Neuronal stem cell (in vitro differentiated cells): ENCODE measurements at regions not wholly inside any gene's neighbourhood (a gene's known extent, or its start where the extent isn't known, plus 50 kb on each side); places are given as distances from the start of the nearest gene placed in this dataset.

ENCODE experiments used
- DNase-seq: peaks from one replicate; pipeline ENCODE4 v3.0.0-alpha.2; 2013; ENCODE audit warnings: low spot score
- H2AFZ ChIP-seq: one replicate; pipeline ENCODE4 v1.6.1; 2013; ENCODE audit warnings: mild to moderate bottlenecking, low read length, inconsistent platforms
- H2AK5ac ChIP-seq: 2 replicates; pipeline ENCODE4 v1.6.1; 2013; ENCODE audit warnings: low read depth, mild to moderate bottlenecking, inconsistent platforms, low read length, moderate library complexity, mixed read lengths
- H2BK120ac ChIP-seq: 2 replicates; pipeline ENCODE4 v1.6.1; 2013; ENCODE audit warnings: low read depth, mild to moderate bottlenecking, inconsistent platforms, low read length, moderate library complexity, mixed read lengths
- H2BK12ac ChIP-seq: one replicate; pipeline ENCODE4 v1.6.1; 2013; ENCODE audit warnings: low read length, inconsistent platforms
- H2BK15ac ChIP-seq: 2 replicates; pipeline ENCODE4 v1.6.1; 2013; ENCODE audit warnings: mild to moderate bottlenecking, low read length, inconsistent platforms, mixed read lengths
- H2BK5ac ChIP-seq: one replicate; pipeline ENCODE4 v1.6.1; 2013; ENCODE audit warnings: inconsistent platforms, mild to moderate bottlenecking, low read length, moderate library complexity
- H3K14ac ChIP-seq: one replicate; pipeline ENCODE4 v1.6.1; 2013; ENCODE audit warnings: low read length, inconsistent platforms
- H3K18ac ChIP-seq: 2 replicates; pipeline ENCODE4 v1.6.1; 2013; ENCODE audit warnings: low read length, inconsistent platforms
- H3K23ac ChIP-seq: 2 replicates; pipeline ENCODE4 v1.6.1; 2013; ENCODE audit warnings: low read depth, mild to moderate bottlenecking, mixed read lengths, low read length, inconsistent platforms; ENCODE audit not compliant: poor library complexity
- H3K27ac ChIP-seq: replicated peaks from 3 replicates; pipeline ENCODE4 v1.5.1; 2013; ENCODE audit warnings: low read length, inconsistent platforms
- H3K27me3 ChIP-seq, 3 experiments: 2 replicates each; pipeline ENCODE4 v1.6.1; 2013; ENCODE audit warnings: low read length in 3 of 3, mild to moderate bottlenecking in 2 of 3, inconsistent platforms in 1 of 3, low read depth in 1 of 3, mixed read lengths in 1 of 3, moderate library complexity in 1 of 3; ENCODE audit not compliant: control insufficient read depth in 3 of 3, insufficient read depth in 3 of 3
- H3K36me3 ChIP-seq, 2 donors: replicated peaks in 1 of 2; 2 replicates each; pipeline ENCODE4 v1.6.1; 2013; ENCODE audit warnings: low read length in 2 of 2; ENCODE audit not compliant: control insufficient read depth in 2 of 2, insufficient read depth in 2 of 2
- H3K4ac ChIP-seq: 2 replicates; pipeline ENCODE4 v1.6.1; 2013; ENCODE audit warnings: inconsistent platforms, mild to moderate bottlenecking, low read length, moderate library complexity
- H3K4me1 ChIP-seq, 2 donors: 1 replicate in 1 of 2; 2 replicates in 1 of 2; pipeline ENCODE4 v1.6.1; 2013; ENCODE audit warnings: low read length in 2 of 2, low read depth in 1 of 2; ENCODE audit not compliant: control insufficient read depth in 2 of 2, insufficient read depth in 1 of 2
- H3K4me2 ChIP-seq: one replicate; pipeline ENCODE4 v1.6.1; 2013; ENCODE audit warnings: mild to moderate bottlenecking, low read length, inconsistent platforms; ENCODE audit not compliant: insufficient read depth, poor library complexity, severe bottlenecking
- H3K4me3 ChIP-seq, 2 donors: 2 replicates each; pipeline ENCODE4 v1.5.1; 2013; ENCODE audit warnings: low read length in 2 of 2, mild to moderate bottlenecking in 2 of 2, inconsistent platforms in 1 of 2, moderate library complexity in 1 of 2
- H3K79me1 ChIP-seq: one replicate; pipeline ENCODE4 v1.6.1; 2013; ENCODE audit warnings: low read depth, mild to moderate bottlenecking, inconsistent platforms, low read length, moderate library complexity
- H3K9ac ChIP-seq: one replicate; pipeline ENCODE4 v1.6.1; 2013; ENCODE audit warnings: mild to moderate bottlenecking, low read depth, low read length, inconsistent platforms; ENCODE audit not compliant: poor library complexity
- H3K9me3 ChIP-seq, 2 donors: replicated peaks in 1 of 2; 2 replicates each; pipeline versions ENCODE3 to v1.6.1; 2013; ENCODE audit warnings: low read length in 2 of 2, mild to moderate bottlenecking in 2 of 2, inconsistent platforms in 1 of 2, low read depth in 1 of 2, mixed read lengths in 1 of 2, moderate library complexity in 1 of 2; ENCODE audit not compliant: control insufficient read depth in 2 of 2, insufficient read depth in 1 of 2
- H4K8ac ChIP-seq: one replicate; pipeline ENCODE4 v1.6.1; 2013; ENCODE audit warnings: low read depth, mild to moderate bottlenecking, inconsistent platforms, low read length, moderate library complexity
- H4K91ac ChIP-seq: one replicate; pipeline ENCODE4 v1.6.1; 2013; ENCODE audit warnings: low read length, low read depth, mild to moderate bottlenecking, inconsistent platforms; ENCODE audit not compliant: poor library complexity
- WGBS, 2 donors: extraction: QIAGEN DNeasy Blood & Tissue Kit; methylation state at CpG; one replicate each; pipeline ENCODE4 v1.1.7; 2013; ENCODE audit warnings: missing lambda C conversion rate in 2 of 2, mixed read lengths in 1 of 2; ENCODE audit not compliant: insufficient read length in 2 of 2, insufficient replicate concordance in 1 of 2; ENCODE audit errors: extremely low coverage in 2 of 2; 5-methylcytosine and 5-hydroxymethylcytosine counted together

DNA sequence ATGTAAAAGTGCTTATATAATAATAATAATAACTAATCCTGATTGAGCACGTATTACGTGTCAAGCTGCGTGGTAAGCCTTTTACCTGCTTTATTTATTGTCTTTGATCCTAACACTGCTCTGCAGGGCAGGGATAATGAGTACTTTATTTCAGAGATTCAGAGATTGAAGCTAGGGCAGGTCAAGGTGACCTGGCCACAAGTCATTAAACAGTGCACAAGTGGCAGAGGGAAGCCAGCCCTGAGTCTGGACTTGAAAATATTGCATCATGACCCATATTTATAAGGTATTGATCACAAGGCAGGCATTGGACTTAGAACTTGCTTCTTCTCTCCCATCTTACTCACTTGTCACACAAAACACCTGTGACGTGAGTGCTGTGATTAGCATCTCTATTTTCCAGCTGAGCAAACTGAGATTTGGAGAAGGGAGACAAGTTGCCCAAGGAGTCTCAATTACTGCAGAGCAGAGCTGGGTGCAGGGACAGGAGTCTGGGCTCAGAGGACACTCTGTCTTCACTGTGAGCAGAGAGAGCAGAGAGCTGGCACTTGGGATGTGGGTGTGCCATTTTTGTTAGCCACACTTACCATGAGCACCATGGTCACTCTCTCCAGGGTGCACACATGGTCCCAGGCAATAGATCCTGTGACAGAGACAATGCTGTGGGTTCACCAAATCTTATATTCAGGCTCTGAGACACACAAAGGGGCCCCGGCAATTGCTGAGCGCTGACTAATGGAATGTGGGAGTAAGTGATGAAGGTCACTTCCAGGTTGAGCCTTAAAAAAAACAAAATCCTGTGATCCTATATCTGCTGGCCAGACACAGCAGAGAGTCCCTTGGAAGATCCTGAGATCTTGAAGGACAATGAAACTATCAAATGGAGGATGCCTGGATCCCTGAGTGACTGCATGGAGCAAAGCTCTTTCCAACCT is 113.2 kb upstream of the MED13L start:
- H3K9me3 ChIP-seq = peaks cover 0 to 7% of the 10 kb centered on the region in 2 donors
- no peak overlapping the region for H3K23ac ChIP-seq
- H3K4ac ChIP-seq = no peak overlapping the region
- no peak overlapping the region for H2BK120ac ChIP-seq
- whole genome bisulfite sequencing, 2 donors = no CpG with 5 or more reads among the region's 6 CpGs
- H2AFZ ChIP-seq = no peak overlapping the region
- no peak overlapping the region for H2BK15ac ChIP-seq
- no peak overlapping the region for H3K9ac ChIP-seq
- DNase-seq = no peak
- H3K18ac ChIP-seq = no peak overlapping the region
- no peak overlapping the region for H4K91ac ChIP-seq
- H4K8ac ChIP-seq = no peak overlapping the region
- no peaks in the 10 kb centered on the region for H3K27me3 ChIP-seq
- H3K27ac ChIP-seq = no peak overlapping the region
- no peak overlapping the region for H2BK5ac ChIP-seq
- H3K14ac ChIP-seq = no peak overlapping the region
- no peak overlapping the region for H3K4me3 ChIP-seq
- H3K4me2 ChIP-seq = no peak overlapping the region
- H3K4me1 ChIP-seq = peaks cover 0 to 3% of the 10 kb centered on the region in 2 donors
- H2BK12ac ChIP-seq = no peak overlapping the region
- H3K79me1 ChIP-seq = no peaks in the 10 kb centered on the region
- no peaks in the 10 kb centered on the region for H3K36me3 ChIP-seq
- no peak overlapping the region for H2AK5ac ChIP-seq

- H3K4me2 ChIP-seq = no peak overlapping the region
- H3K14ac ChIP-seq = no peak overlapping the region
- no peaks in the 10 kb centered on the region for H3K79me1 ChIP-seq
- H3K36me3 ChIP-seq = no peaks in the 10 kb centered on the region
- H2BK12ac ChIP-seq = no peak overlapping the region
- no peak overlapping the region for H3K27ac ChIP-seq
- no peak for DNase-seq
- H2BK5ac ChIP-seq = no peak overlapping the region
- peaks cover 0 to 7% of the 10 kb centered on the region in 2 donors for H3K9me3 ChIP-seq
- no peak overlapping the region for H3K9ac ChIP-seq
- no peak overlapping the region for H3K4me3 ChIP-seq
- no peak overlapping the region for H2AK5ac ChIP-seq
- H2BK15ac ChIP-seq = no peak overlapping the region
- no peaks in the 10 kb centered on the region for H3K27me3 ChIP-seq
- no peak overlapping the region for H3K4ac ChIP-seq
- H3K18ac ChIP-seq = no peak overlapping the region
- no peak overlapping the region for H4K8ac ChIP-seq
- no CpG with 5 or more reads among the region's 3 CpGs for WGBS, 2 donors
- no peak overlapping the region for H2BK120ac ChIP-seq
- H3K23ac ChIP-seq = no peak overlapping the region
- H4K91ac ChIP-seq = no peak overlapping the region
- H2AFZ ChIP-seq = no peak overlapping the region
- peaks cover 0 to 1% of the 10 kb centered on the region in 2 donors for H3K4me1 ChIP-seq
Measured at GRCh38 chr12:116391501-116391900, 114.0 kb upstream of the MED13L start.

- no peak overlapping the region for H3K14ac ChIP-seq
- H2BK120ac ChIP-seq = no peak overlapping the region
- no peak overlapping the region for H3K9ac ChIP-seq
- H4K91ac ChIP-seq = no peak overlapping the region
- peaks cover 0 to 1% of the 10 kb centered on the region in 2 donors for H3K4me1 ChIP-seq
- no peak overlapping the region for H3K18ac ChIP-seq
- no peak overlapping the region for H3K4me2 ChIP-seq
- WGBS, 2 donors = no CpG with 5 or more reads among the region's 6 CpGs
- no peak overlapping the region for H4K8ac ChIP-seq
- H2BK15ac ChIP-seq = no peak overlapping the region
- H2AFZ ChIP-seq = no peak overlapping the region
- no peaks in the 10 kb centered on the region for H3K79me1 ChIP-seq
- no peak overlapping the region for H3K4me3 ChIP-seq
- no peaks in the 10 kb centered on the region for H3K27me3 ChIP-seq
- H3K9me3 ChIP-seq = peaks cover 0 to 7% of the 10 kb centered on the region in 2 donors
- H3K36me3 ChIP-seq = no peaks in the 10 kb centered on the region
- no peak overlapping the region for H2BK5ac ChIP-seq
- no peak overlapping the region for H3K23ac ChIP-seq
- no peak overlapping the region for H3K4ac ChIP-seq
- DNase-seq = no peak
- H2AK5ac ChIP-seq = no peak overlapping the region
- no peak overlapping the region for H3K27ac ChIP-seq
- H2BK12ac ChIP-seq = no peak overlapping the region
Measured at GRCh38 chr12:116392061-116392460, 114.6 kb upstream of the MED13L start.

GRCh38 chr12:116393255-116393654 is 115.8 kb upstream of the MED13L start:
- Histone ChIP-seq H3K4me3 (no peak overlapping the region), H3K4me2 (no peak overlapping the region), H2AFZ (no peak overlapping the region), H3K9me3 (peaks cover 0 to 7% of the 10 kb centered on the region in 2 donors), H2AK5ac (no peak overlapping the region), H3K27ac (no peak overlapping the region), H3K4me1 (peaks cover 0 to 1% of the 10 kb centered on the region in 2 donors), H2BK15ac (no peak overlapping the region), H2BK120ac (no peak overlapping the region), H3K9ac (no peak overlapping the region), H2BK5ac (no peak overlapping the region), H3K36me3 (no peaks in the 10 kb centered on the region), H3K79me1 (no peaks in the 10 kb centered on the region), H4K91ac (no peak overlapping the region), H3K23ac (no peak overlapping the region), H3K4ac (no peak overlapping the region), H2BK12ac (no peak overlapping the region), H3K14ac (no peak overlapping the region), H3K18ac (peak overlapping the region; percentile 53), H3K27me3 (no peaks in the 10 kb centered on the region), H4K8ac (no peak overlapping the region)
- no CpG with 5 or more reads among the region's 10 CpGs for WGBS, 2 donors
- no peak for DNase-seq
